ENCODE measurements at regions not wholly inside any gene's neighbourhood (a gene's known extent, or its start where the extent isn't known, plus 50 kb on each side); places are given as distances from the start of the nearest gene placed in this dataset.

DNA sequence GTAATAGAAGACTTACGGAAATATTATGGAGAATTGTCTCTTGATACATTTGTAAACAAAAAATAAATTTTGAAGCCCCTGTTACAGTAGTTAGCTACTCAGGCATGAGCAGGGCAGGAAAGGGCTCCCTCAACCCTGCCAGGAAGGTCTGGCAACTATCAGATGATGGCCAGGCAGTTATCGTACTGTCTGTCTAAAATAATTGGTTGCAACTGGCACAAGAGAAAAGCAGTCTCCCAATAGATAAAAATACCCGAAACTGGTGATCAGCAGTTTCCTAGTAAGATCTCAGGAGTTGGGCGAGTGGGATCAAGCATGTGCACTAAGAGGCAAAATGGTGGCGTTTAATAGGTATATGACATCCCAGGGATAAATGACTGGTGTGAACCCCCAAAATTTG, 1336.3 kb downstream of the C4orf33 start:
- Histone ChIP-seq H3K9ac (ENCODE audit: insufficient read depth in 1 of 2, low read depth in 2 of 2, low read length in 2 of 2) (no peak overlapping the region), H3K79me2 (ENCODE audit: control insufficient read depth, insufficient read depth, low read length) (no peaks in the 10 kb centered on the region), H3K9me3 (replicated peaks; ENCODE audit: control insufficient read depth, insufficient read depth, low read depth, low read length) (no peaks in the 10 kb centered on the region), H3K4me3 (no peak overlapping the region), H3K4me2 (ENCODE audit: insufficient read depth, low read length) (no peak overlapping the region), H3K4me1 (replicated peaks in 1 of 2; ENCODE audit: control insufficient read depth in 2 of 2, insufficient read depth in 2 of 2, low read length in 2 of 2) (no peaks in the 10 kb centered on the region), H3K36me3 (ENCODE audit: control insufficient read depth, insufficient read depth, low read length) (no peaks in the 10 kb centered on the region), H3K27me3 (ENCODE audit: control insufficient read depth in 2 of 2, insufficient read depth in 2 of 2, low read length in 2 of 2) (no peaks in the 10 kb centered on the region), H4K20me1 (replicated peaks; ENCODE audit: control insufficient read depth, insufficient read depth, low read length) (no peaks in the 10 kb centered on the region), H3K9me1 (ENCODE audit: control insufficient read depth, insufficient read depth, low read length) (no peaks in the 10 kb centered on the region), H2AFZ (ENCODE audit: low read depth, low read length) (no peak overlapping the region), H3K27ac (ENCODE audit: extremely low read depth, low read depth, low read length) (no peak overlapping the region)
- in situ Hi-C loops (cut with MboI) (no loop called here), intact Hi-C loops (cut with micrococcal nuclease) (no loop called here)
- no peak for DNase-seq (ENCODE audit: extremely low read depth in 1 of 4, low spot score in 3 of 4)
- 0% methylated on average over 5 of the region's 5 CpGs for WGBS (ENCODE audit: insufficient coverage, low coverage, missing lambda C conversion rate)
- TF ChIP-seq, protein P1, sequence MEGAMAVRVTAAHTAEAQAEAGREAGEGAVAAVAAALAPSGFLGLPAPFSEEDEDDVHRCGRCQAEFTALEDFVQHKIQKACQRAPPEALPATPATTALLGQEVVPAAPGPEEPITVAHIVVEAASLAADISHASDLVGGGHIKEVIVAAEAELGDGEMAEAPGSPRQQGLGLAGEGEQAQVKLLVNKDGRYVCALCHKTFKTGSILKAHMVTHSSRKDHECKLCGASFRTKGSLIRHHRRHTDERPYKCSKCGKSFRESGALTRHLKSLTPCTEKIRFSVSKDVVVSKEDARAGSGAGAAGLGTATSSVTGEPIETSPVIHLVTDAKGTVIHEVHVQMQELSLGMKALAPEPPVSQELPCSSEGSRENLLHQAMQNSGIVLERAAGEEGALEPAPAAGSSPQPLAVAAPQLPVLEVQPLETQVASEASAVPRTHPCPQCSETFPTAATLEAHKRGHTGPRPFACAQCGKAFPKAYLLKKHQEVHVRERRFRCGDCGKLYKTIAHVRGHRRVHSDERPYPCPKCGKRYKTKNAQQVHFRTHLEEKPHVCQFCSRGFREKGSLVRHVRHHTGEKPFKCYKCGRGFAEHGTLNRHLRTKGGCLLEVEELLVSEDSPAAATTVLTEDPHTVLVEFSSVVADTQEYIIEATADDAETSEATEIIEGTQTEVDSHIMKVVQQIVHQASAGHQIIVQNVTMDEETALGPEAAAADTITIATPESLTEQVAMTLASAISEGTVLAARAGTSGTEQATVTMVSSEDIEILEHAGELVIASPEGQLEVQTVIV (CRISPR knock-in tag; IDR thresholded peaks at IDR 0.05; ENCODE audit: borderline replicate concordance): no peak
- no peak for TF ChIP-seq ATF7 (IDR thresholded peaks at IDR 0.05)
- TF ChIP-seq CBX5 (IDR thresholded peaks at IDR 0.05; ENCODE audit: borderline replicate concordance, low read depth): no peak
- ChIA-PET POLR2A (no interaction called here), CTCF (ENCODE audit: low intra/inter-chr PET ratio) (no interaction called here)
- no TSS peak for BruUV-seq (replicated peaks)
- FAIRE-seq: no peak
- ATAC-seq: no peak

DNA sequence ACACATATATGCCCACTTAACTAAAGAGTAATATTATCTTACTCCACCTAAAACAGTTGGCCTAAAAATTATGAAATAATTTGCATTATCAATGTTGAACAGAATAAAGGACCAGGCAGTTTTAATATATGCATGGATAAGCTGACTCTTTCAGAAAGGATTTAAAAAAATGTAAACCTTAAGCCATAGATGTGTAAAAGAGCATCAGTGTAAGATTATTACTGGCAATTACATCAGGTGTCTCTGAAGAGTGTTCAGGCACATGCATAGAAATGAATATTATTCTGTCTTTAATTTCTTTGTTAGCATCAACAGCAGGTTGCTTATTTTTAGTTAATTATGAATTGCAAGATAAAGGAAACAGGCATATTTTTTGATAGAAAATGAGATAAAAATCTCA, 1353.8 kb downstream of the C4orf33 start:
- in situ Hi-C loops (cut with MboI): no loop called here

More for the DNA sequence above, 1353.8 kb downstream of the C4orf33 start:
- no peak overlapping the region for H3K9ac ChIP-seq (ENCODE audit: insufficient read depth in 1 of 2, low read depth in 2 of 2, low read length in 2 of 2)
- H3K9me3 ChIP-seq (replicated peaks; ENCODE audit: control insufficient read depth, insufficient read depth, low read depth, low read length): no peaks in the 10 kb centered on the region; the same call in 1 of the 2 replicates
- no peaks in the 10 kb centered on the region for H3K27me3 ChIP-seq (ENCODE audit: control insufficient read depth in 2 of 2, insufficient read depth in 2 of 2, low read length in 2 of 2)
- no peak for DNase-seq (ENCODE audit: extremely low read depth in 1 of 4, low spot score in 3 of 4)
- H3K9me1 ChIP-seq (ENCODE audit: control insufficient read depth, insufficient read depth, low read length): no peaks in the 10 kb centered on the region
- ChIA-PET CTCF (ENCODE audit: low intra/inter-chr PET ratio) (no interaction called here), POLR2A (no interaction called here)
- no peak overlapping the region for H3K4me2 ChIP-seq (ENCODE audit: insufficient read depth, low read length)
- no peak overlapping the region for H3K4me3 ChIP-seq
- H3K27ac ChIP-seq (ENCODE audit: extremely low read depth, low read depth, low read length): no peak overlapping the region
- H3K79me2 ChIP-seq (ENCODE audit: control insufficient read depth, insufficient read depth, low read length): no peaks in the 10 kb centered on the region
- no peak for ATAC-seq
- H4K20me1 ChIP-seq (replicated peaks; ENCODE audit: control insufficient read depth, insufficient read depth, low read length): no peaks in the 10 kb centered on the region
- BruUV-seq (replicated peaks): no TSS peak
- no peak overlapping the region for H2AFZ ChIP-seq (ENCODE audit: low read depth, low read length)
- H3K36me3 ChIP-seq (ENCODE audit: control insufficient read depth, insufficient read depth, low read length): no peaks in the 10 kb centered on the region
- TF ChIP-seq TOE1 (IDR thresholded peaks at IDR 0.05; ENCODE audit: borderline replicate concordance): no peak
- no peak for TF ChIP-seq TOE1 (CRISPR knock-in tag; IDR thresholded peaks at IDR 0.05; ENCODE audit: borderline replicate concordance, low read depth)
- no peaks in the 10 kb centered on the region for H3K4me1 ChIP-seq (replicated peaks in 1 of 2; ENCODE audit: control insufficient read depth in 2 of 2, insufficient read depth in 2 of 2, low read length in 2 of 2)
- intact Hi-C loops (cut with micrococcal nuclease): no loop called here
- FAIRE-seq: no peak
